ENCODE measurements at regions not wholly inside any gene's neighbourhood (a gene's known extent, or its start where the extent isn't known, plus 50 kb on each side); places are given as distances from the start of the nearest gene placed in this dataset.
"Not testable (repeated sequence)": the region's sequence is repeated elsewhere in the genome, so short reads cannot be mapped to it uniquely, and the experiment has no call there.

DNA sequence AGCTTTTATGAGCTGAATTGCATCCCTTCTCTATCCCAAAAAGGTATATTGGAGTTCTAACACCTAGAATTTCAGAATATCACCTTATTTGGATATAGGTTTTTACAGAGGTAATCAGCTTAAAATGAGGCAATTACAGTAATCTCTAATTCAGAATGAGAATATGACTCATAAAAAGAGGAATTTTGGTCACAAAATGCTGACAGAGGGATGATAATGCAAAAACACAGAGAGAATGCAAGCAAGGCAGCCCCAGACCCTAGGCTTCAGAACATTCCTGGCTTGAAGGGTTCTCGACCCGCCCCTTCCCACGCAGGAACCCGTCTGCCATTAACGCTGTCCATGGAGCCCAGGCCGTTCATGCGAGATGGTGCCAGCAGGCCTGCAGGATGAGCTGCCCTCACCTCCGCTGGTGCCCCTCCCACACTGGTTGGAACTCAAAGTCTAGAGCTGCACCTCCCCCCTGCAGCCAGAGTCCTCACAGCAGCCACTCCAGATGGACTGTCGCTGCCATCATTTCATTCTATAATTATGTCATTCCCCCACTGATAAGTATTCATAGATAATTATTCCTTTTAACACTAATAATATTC is 1173.4 kb upstream of the ACO1 start (continued):
- TF ChIP-seq EGR1 (IDR thresholded peaks at IDR 0.05; ENCODE audit: low read depth) (no peak), ZNF274 (IDR thresholded peaks at IDR 0.05; ENCODE audit: low read depth, low read length) (no peak), CBX3 (IDR thresholded peaks at IDR 0.05; ENCODE audit: low read depth) (no peak)
- TF ChIP-seq, protein P1, sequence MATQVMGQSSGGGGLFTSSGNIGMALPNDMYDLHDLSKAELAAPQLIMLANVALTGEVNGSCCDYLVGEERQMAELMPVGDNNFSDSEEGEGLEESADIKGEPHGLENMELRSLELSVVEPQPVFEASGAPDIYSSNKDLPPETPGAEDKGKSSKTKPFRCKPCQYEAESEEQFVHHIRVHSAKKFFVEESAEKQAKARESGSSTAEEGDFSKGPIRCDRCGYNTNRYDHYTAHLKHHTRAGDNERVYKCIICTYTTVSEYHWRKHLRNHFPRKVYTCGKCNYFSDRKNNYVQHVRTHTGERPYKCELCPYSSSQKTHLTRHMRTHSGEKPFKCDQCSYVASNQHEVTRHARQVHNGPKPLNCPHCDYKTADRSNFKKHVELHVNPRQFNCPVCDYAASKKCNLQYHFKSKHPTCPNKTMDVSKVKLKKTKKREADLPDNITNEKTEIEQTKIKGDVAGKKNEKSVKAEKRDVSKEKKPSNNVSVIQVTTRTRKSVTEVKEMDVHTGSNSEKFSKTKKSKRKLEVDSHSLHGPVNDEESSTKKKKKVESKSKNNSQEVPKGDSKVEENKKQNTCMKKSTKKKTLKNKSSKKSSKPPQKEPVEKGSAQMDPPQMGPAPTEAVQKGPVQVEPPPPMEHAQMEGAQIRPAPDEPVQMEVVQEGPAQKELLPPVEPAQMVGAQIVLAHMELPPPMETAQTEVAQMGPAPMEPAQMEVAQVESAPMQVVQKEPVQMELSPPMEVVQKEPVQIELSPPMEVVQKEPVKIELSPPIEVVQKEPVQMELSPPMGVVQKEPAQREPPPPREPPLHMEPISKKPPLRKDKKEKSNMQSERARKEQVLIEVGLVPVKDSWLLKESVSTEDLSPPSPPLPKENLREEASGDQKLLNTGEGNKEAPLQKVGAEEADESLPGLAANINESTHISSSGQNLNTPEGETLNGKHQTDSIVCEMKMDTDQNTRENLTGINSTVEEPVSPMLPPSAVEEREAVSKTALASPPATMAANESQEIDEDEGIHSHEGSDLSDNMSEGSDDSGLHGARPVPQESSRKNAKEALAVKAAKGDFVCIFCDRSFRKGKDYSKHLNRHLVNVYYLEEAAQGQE (IDR thresholded peaks at IDR 0.05; ENCODE audit: low read depth): no peak

GRCh38 chr9:31229976-31230375 is 1154.5 kb upstream of the ACO1 start:
- H3K9ac ChIP-seq (ENCODE audit: low read length); H3K27ac ChIP-seq (ENCODE audit: low read depth, low read length); ATAC-seq; RAD21 ChIA-PET (ENCODE audit: low non-redundant PET in 1 of 2, low total read pairs in 2 of 2, uncharacterized antibody in 2 of 2, unreplicated experiment in 2 of 2); H3K9me2 ChIP-seq (ENCODE audit: insufficient read depth); H3K4me2 ChIP-seq (ENCODE audit: low read length); intact Hi-C loops (cut with micrococcal nuclease); H4K20me1 ChIP-seq (ENCODE audit: insufficient read depth); CTCF ChIA-PET; H3K9me3 ChIP-seq (ENCODE audit: control insufficient read depth in 1 of 2, insufficient read depth in 1 of 2, low read depth in 1 of 2, low read length in 2 of 2); H3K79me2 ChIP-seq (ENCODE audit: insufficient read depth, low read length); H3K4me1 ChIP-seq (ENCODE audit: control insufficient read depth in 1 of 2, insufficient read depth in 2 of 2, low read length in 2 of 2); DNase-seq (ENCODE audit: low read depth, low spot score); H3K27me3 ChIP-seq (ENCODE audit: insufficient read depth, low read length); H3K4me3 ChIP-seq (replicated peaks in 1 of 2; ENCODE audit: low read depth in 1 of 2, low read length in 2 of 2); POLR2A ChIA-PET; H2AFZ ChIP-seq (ENCODE audit: low read depth, low read length, poor library complexity, severe bottlenecking); BruUV-seq (replicated peaks); H3K36me3 ChIP-seq (ENCODE audit: control insufficient read depth in 1 of 2, insufficient read depth in 2 of 2, low read length in 2 of 2): not testable (repeated sequence)
